HepG2 (cell line): ENCODE measurements at regions not wholly inside any gene's neighbourhood (a gene's known extent, or its start where the extent isn't known, plus 50 kb on each side); places are given as distances from the start of the nearest gene placed in this dataset.

ENCODE experiments used
- SMARCC2 ChIP-seq: fragments of 450-650 bp; IDR thresholded peaks from 2 replicates; pipeline ENCODE4 v1.6.1; 2017; ENCODE audit warnings: antibody characterized with exemption, mild to moderate bottlenecking
- TF ChIP-seq, protein P1 (sequence below): sonication (generic); formaldehyde crosslinking; IDR thresholded peaks from 2 replicates; pipeline ENCODE4 v1.5.0; 2020; ENCODE audit warnings: mild to moderate bottlenecking, missing genetic modification reagents, moderate library complexity

- TF ChIP-seq, protein P1, sequence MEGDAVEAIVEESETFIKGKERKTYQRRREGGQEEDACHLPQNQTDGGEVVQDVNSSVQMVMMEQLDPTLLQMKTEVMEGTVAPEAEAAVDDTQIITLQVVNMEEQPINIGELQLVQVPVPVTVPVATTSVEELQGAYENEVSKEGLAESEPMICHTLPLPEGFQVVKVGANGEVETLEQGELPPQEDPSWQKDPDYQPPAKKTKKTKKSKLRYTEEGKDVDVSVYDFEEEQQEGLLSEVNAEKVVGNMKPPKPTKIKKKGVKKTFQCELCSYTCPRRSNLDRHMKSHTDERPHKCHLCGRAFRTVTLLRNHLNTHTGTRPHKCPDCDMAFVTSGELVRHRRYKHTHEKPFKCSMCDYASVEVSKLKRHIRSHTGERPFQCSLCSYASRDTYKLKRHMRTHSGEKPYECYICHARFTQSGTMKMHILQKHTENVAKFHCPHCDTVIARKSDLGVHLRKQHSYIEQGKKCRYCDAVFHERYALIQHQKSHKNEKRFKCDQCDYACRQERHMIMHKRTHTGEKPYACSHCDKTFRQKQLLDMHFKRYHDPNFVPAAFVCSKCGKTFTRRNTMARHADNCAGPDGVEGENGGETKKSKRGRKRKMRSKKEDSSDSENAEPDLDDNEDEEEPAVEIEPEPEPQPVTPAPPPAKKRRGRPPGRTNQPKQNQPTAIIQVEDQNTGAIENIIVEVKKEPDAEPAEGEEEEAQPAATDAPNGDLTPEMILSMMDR: no peak
- TF ChIP-seq SMARCC2: no peak
Measured at GRCh38 chr14:56004786-56005185, 113.4 kb upstream of the PELI2 start.
